GM21717 (cell line): ENCODE measurements at regions not wholly inside any gene's neighbourhood (a gene's known extent, or its start where the extent isn't known, plus 50 kb on each side); places are given as distances from the start of the nearest gene placed in this dataset.

Experiments
- ATAC-seq: cut with Tn5 transposase; IDR thresholded peaks from one replicate; pipeline ENCODE4 v1.9.1; 2021; ENCODE audit warnings: mild to moderate bottlenecking, moderate library complexity; ENCODE audit not compliant: unreplicated experiment

DNA sequence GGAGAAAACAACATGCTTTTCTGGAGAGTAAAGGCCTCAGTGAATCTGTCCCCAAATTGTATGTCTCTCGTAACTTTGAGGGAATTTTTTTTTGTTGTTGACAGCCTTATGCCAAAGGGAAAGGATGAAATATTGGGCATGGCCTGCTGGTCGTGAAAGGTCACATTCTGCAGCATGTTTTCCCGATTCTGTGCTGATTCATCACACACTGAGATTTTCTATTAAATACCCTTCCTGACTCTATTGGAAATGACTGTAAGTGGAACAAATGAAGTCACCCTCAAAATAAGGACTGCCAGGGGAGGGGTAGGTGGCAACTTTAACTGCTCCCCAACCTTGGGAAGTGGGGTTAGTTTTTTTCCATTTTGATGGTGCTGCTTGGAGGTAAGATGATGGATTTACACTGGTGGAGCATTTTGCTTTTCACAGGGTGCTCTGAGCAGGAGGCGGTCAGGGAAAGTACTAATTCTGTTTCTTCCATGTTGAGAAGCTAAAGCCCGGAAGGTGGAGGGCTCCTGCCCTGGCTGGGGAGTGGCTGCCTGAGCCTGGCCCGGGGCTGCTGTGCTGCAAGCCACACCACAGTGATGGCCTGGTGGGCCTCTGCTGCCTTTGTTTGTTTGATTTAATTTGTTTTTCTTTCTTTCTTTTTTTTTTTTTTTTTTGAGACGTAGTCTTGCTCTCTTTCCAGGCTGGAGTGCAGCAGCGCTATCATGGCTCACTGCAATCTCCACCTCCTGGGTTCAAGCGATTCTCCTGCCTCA, 116.8 kb upstream of the SPATA13 start:
- no peak for ATAC-seq

GRCh38 chr13:24045597-24045996, 114.9 kb upstream of the SPATA13 start:
- no peak for ATAC-seq

DNA sequence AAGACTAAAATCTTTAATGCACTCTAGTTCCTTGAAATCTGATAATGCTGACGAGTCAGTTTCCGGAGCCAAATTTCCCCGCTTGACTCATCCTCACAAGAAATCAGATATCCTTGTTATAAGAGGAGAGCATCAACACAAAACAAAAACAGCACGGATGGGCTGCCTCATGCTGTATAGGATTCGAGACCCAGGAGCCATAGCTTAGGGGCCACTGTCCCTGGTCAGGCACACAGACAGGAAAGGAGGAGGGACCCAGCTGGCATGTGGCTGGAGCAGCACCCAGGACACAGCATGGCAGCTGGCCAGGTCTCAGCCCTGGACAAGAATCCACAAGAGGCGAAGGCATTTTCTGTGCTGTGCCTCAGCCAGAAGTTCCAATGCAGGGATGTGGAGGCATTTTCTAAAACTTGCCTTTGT, 110.2 kb upstream of the SPATA13 start:
- no peak for ATAC-seq

- ATAC-seq = no peak
Measured at GRCh38 chr13:24050796-24051715, 109.5 kb upstream of the SPATA13 start.

GRCh38 chr13:24052547-24053518, 107.7 kb upstream of the SPATA13 start:
- no peak for ATAC-seq

GRCh38 chr13:24053519-24054251, 106.8 kb upstream of the SPATA13 start:
- peak; percentile 72 for ATAC-seq

DNA sequence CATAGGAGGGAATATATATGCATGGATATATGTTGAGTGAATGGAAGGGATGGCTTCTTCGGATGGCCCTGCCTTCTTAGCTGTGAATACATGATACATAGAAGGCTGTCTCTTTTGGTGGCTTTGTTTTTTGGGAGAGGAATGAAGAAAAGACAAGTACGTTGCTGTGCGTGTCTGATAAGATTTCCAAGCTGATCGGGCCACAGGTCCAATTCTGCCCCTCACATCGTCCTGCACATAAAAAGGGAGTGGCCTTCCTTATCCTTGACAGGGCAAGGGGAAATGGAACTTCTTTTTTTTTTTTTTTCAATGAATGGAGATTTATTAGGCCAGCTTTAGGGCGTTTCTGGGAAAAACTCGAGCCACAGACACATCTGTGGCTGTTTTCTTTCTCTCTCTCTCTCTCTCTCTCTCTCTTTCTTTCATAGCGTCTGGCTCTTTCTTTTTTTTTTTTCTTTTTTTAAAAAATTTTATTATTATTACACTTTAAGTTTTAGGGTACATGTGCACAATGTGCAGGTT, 103.8 kb upstream of the SPATA13 start:
- no peak for ATAC-seq

GRCh38 chr13:24060993-24061392, 99.5 kb upstream of the SPATA13 start:
- no peak for ATAC-seq

GRCh38 chr13:24063281-24063877, 97.1 kb upstream of the SPATA13 start:
- ATAC-seq = no peak

GRCh38 chr13:24064371-24064770, 96.1 kb upstream of the SPATA13 start:
- no peak for ATAC-seq

- ATAC-seq = no peak
Measured at GRCh38 chr13:24065176-24065575, 95.3 kb upstream of the SPATA13 start.

DNA sequence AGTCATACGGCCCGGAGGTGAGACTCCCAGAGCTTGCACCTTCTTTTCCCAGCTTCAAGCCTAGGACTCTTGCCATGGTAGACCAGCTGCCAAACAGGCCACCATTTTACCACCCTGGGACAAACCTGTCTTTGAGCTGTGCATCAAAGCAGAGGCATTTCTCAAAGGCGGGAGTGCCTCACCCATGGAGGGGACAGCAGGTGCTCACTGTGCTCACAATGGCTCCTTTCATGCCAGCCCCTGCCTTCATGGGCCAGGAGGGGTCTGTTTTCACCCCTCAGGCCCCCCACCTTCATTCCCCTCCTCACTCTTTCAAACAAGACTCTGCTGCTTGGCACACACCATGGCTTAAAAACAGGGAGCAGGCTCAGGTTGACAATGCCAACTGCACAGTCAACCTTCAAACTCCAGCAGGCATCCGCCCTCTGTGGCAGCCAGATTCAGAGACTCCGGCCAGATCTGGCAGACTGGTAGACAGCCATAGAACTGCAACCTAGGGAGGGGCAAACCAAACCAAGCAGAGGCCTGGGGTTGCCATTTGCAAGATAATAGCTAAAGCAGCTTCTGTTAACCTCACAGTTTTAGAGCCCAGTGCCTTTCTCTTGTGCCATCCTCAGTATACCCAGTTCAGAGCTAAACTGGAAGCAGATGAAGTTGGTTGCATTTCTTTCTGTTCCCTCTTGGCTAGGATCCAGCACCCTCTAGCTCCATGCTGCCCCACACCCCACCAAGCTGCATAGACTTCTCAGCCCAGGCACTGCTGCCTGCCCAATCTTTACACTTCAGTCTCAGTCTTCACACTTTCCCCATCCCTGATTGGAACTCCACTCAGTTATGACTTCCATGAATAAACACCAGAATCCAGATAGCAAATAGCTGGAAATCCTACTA, 93.9 kb upstream of the SPATA13 start:
- ATAC-seq = no peak

- no peak for ATAC-seq
Measured at GRCh38 chr13:24068472-24068871, 92.0 kb upstream of the SPATA13 start.

DNA sequence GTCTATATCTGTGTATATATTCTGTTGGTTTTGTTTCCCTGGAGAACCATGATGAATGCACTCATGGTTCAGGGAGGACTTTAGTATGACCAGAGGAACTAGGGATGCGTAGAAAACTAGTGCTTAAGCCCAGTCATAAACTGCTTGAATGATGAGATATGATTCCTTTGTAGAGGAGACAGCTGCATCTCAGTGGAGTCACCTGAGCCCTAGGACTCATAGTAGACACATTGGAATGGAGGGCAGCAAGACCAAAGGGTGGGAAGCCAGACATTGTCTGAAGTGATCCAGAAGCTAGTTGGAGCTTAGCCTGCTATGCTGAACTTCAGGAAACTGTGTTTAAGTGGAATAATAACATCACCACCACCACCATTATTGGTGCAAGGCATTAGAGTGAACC, 89.5 kb upstream of the SPATA13 start:
- no peak for ATAC-seq

- ATAC-seq = no peak
Measured at GRCh38 chr13:24071423-24072075, 89.0 kb upstream of the SPATA13 start.

GRCh38 chr13:24073657-24074056, 86.9 kb upstream of the SPATA13 start:
- no peak for ATAC-seq

DNA sequence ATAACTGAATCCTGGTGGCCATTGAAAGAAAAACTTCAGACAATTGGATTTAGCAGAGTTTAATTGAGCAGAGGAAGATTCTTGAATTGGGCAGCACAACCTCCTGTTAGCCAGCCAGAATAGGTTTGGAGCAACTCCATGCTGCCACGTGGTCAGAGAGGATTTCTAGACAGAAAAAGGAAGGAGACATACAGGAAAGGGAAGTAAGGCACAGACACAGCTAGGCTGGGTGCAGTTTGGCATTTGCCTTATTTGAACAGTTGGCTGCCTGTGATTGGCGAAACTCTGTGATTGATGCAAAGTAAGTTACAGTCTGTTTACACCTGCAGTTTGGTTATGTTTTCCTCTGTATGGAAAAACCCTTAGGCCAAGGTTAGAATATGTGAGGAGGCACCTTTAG, 85.8 kb upstream of the SPATA13 start:
- no peak for ATAC-seq
